OCI-LY7 (cell line): ENCODE measurements at regions not wholly inside any gene's neighbourhood (a gene's known extent, or its start where the extent isn't known, plus 50 kb on each side); places are given as distances from the start of the nearest gene placed in this dataset.

Source experiments
- EZH2phosphoT487 ChIP-seq: fragments of 200-600 bp; sonication (generic); IDR thresholded peaks from 2 replicates; pipeline ENCODE4 v1.6.1; 2018; ENCODE audit warnings: low read depth, borderline replicate concordance, mild to moderate bottlenecking, mixed run types, antibody characterized with exemption, low read length, moderate library complexity, mixed read lengths
- TF ChIP-seq, protein P1 (sequence below): fragments of 200-600 bp; sonication (generic); conservative IDR thresholded peaks from 2 replicates; pipeline ENCODE4 v1.5.1; 2014; ENCODE audit warnings: mild to moderate bottlenecking, antibody characterized with exemption, low read length, moderate library complexity, mixed read lengths

DNA sequence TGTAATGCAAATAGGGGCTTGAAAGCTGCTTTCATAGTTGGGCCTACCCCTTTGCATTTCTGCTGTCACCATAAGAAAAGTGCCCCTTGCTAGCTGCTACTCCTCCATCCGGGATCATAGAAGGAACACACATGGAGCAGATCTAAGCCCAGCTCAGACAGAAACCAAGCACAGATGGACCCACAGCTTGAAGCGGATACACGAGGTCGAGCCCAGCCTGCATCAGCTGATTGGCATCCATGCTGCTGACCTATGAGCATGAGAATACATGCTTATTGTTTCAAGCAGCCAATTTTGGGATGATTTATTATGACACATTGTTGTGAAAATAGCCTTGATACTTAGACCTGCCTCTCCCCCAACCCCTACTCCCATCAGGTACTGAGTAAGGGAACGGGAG, 109.2 kb downstream of the ZNF467 start:
- TF ChIP-seq, protein P1, sequence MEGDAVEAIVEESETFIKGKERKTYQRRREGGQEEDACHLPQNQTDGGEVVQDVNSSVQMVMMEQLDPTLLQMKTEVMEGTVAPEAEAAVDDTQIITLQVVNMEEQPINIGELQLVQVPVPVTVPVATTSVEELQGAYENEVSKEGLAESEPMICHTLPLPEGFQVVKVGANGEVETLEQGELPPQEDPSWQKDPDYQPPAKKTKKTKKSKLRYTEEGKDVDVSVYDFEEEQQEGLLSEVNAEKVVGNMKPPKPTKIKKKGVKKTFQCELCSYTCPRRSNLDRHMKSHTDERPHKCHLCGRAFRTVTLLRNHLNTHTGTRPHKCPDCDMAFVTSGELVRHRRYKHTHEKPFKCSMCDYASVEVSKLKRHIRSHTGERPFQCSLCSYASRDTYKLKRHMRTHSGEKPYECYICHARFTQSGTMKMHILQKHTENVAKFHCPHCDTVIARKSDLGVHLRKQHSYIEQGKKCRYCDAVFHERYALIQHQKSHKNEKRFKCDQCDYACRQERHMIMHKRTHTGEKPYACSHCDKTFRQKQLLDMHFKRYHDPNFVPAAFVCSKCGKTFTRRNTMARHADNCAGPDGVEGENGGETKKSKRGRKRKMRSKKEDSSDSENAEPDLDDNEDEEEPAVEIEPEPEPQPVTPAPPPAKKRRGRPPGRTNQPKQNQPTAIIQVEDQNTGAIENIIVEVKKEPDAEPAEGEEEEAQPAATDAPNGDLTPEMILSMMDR = no peak
- TF ChIP-seq EZH2phosphoT487 = no peak
